ENCODE measurements at regions not wholly inside any gene's neighbourhood (a gene's known extent, or its start where the extent isn't known, plus 50 kb on each side); places are given as distances from the start of the nearest gene placed in this dataset.

DNA sequence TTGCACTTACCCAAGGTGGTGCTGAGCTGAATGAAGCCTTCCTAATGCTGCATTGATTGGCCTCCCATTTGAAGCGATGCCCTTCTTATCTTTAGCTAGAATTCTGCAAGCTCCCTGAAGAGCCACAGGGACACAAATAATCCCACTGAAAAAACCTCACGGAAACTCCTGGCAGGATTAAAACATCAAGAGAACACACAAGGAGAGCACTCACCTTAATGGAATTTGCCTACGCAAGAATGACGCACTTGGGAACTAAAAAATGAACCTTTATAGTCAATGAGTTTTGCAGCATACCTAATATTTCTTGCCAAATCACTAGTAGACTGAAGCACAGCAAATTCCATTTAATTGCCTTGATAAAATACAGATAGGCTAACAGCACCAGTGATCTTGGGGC is 232.8 kb upstream of the UBASH3B start:
- H3K27me3 ChIP-seq (ENCODE audit: control insufficient read depth in 4 of 4, insufficient read depth in 4 of 4, low read length in 3 of 4) = no peaks in the 10 kb centered on the region
- no peak for DNase-seq (ENCODE audit: low spot score)
- no peak for TF ChIP-seq HNF4A (conservative IDR thresholded peaks at IDR 0.05)
- TF ChIP-seq FOXA1 (IDR thresholded peaks at IDR 0.05) = no peak
- no peak for TF ChIP-seq TAF1 (conservative IDR thresholded peaks at IDR 0.05)
- TF ChIP-seq RAD21 (IDR thresholded peaks at IDR 0.05) = no peak
- TF ChIP-seq, protein P1, sequence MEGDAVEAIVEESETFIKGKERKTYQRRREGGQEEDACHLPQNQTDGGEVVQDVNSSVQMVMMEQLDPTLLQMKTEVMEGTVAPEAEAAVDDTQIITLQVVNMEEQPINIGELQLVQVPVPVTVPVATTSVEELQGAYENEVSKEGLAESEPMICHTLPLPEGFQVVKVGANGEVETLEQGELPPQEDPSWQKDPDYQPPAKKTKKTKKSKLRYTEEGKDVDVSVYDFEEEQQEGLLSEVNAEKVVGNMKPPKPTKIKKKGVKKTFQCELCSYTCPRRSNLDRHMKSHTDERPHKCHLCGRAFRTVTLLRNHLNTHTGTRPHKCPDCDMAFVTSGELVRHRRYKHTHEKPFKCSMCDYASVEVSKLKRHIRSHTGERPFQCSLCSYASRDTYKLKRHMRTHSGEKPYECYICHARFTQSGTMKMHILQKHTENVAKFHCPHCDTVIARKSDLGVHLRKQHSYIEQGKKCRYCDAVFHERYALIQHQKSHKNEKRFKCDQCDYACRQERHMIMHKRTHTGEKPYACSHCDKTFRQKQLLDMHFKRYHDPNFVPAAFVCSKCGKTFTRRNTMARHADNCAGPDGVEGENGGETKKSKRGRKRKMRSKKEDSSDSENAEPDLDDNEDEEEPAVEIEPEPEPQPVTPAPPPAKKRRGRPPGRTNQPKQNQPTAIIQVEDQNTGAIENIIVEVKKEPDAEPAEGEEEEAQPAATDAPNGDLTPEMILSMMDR (IDR thresholded peaks at IDR 0.05; ENCODE audit: low read depth, low read length, missing input control) = no peak
- TF ChIP-seq FOXA2 (IDR thresholded peaks at IDR 0.05) = no peak
- no peak for TF ChIP-seq HNF4G (IDR thresholded peaks at IDR 0.05)
- no peak for TF ChIP-seq GABPA (IDR thresholded peaks at IDR 0.05 in 1 of 2, conservative IDR thresholded peaks at IDR 0.05 in 1 of 2)
- TF ChIP-seq SP1 (IDR thresholded peaks at IDR 0.05) = no peak
- TF ChIP-seq, protein P2, sequence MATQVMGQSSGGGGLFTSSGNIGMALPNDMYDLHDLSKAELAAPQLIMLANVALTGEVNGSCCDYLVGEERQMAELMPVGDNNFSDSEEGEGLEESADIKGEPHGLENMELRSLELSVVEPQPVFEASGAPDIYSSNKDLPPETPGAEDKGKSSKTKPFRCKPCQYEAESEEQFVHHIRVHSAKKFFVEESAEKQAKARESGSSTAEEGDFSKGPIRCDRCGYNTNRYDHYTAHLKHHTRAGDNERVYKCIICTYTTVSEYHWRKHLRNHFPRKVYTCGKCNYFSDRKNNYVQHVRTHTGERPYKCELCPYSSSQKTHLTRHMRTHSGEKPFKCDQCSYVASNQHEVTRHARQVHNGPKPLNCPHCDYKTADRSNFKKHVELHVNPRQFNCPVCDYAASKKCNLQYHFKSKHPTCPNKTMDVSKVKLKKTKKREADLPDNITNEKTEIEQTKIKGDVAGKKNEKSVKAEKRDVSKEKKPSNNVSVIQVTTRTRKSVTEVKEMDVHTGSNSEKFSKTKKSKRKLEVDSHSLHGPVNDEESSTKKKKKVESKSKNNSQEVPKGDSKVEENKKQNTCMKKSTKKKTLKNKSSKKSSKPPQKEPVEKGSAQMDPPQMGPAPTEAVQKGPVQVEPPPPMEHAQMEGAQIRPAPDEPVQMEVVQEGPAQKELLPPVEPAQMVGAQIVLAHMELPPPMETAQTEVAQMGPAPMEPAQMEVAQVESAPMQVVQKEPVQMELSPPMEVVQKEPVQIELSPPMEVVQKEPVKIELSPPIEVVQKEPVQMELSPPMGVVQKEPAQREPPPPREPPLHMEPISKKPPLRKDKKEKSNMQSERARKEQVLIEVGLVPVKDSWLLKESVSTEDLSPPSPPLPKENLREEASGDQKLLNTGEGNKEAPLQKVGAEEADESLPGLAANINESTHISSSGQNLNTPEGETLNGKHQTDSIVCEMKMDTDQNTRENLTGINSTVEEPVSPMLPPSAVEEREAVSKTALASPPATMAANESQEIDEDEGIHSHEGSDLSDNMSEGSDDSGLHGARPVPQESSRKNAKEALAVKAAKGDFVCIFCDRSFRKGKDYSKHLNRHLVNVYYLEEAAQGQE (IDR thresholded peaks at IDR 0.05) = no peak
- TF ChIP-seq EGR1 (IDR thresholded peaks at IDR 0.05; ENCODE audit: low read depth in 2 of 2) = no peak
- TF ChIP-seq YY1 (IDR thresholded peaks at IDR 0.05) = no peak
- no peak for TF ChIP-seq RXRA (IDR thresholded peaks at IDR 0.05)
- no peak for TF ChIP-seq JUND (IDR thresholded peaks at IDR 0.05)
- TF ChIP-seq, protein P3, sequence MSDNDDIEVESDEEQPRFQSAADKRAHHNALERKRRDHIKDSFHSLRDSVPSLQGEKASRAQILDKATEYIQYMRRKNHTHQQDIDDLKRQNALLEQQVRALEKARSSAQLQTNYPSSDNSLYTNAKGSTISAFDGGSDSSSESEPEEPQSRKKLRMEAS (IDR thresholded peaks at IDR 0.05) = no peak
- no peak overlapping the region for H3K4me3 ChIP-seq (ENCODE audit: low read depth in 1 of 3, low read length in 3 of 3)
- no peak overlapping the region for H3K9ac ChIP-seq (ENCODE audit: low read depth in 1 of 2, low read length in 2 of 2)
- H3K9me3 ChIP-seq (ENCODE audit: control insufficient read depth in 4 of 4, low read length in 3 of 4) = no peaks in the 10 kb centered on the region
- WGBS = 94% methylated on average over 4 of the region's 4 CpGs
- H3K27ac ChIP-seq (ENCODE audit: low read depth in 1 of 2, low read length in 2 of 2) = no peak overlapping the region
- H3K36me3 ChIP-seq (ENCODE audit: control insufficient read depth in 4 of 4, insufficient read depth in 3 of 4, low read depth in 1 of 4, low read length in 3 of 4) = no peaks in the 10 kb centered on the region
- H3K4me1 ChIP-seq (ENCODE audit: control insufficient read depth in 4 of 4, insufficient read depth in 4 of 4, low read length in 3 of 4) = peaks cover 0 to 6% (median 2%) of the 10 kb centered on the region in 4 donors

DNA sequence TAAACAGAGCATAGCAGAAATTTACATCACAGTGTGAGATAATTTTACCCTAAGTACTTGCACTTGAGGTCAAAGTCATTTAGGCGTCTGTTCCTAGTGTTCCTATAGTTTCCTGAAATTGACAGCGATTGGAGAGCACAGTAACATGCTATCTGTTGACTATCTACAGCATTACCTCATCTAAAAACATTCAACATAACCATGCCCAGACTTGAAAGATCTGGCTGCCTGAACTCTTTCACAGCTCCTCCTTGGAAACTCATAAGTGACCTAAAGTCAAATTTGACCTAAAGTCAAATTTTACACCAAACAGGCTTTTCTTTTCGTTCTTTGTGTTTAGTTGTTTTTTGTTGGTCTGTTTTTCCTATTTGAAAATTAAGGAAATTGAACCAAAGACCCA is 233.8 kb upstream of the UBASH3B start:
- no peak for DNase-seq (ENCODE audit: low spot score)
- no peaks in the 10 kb centered on the region for H3K36me3 ChIP-seq (ENCODE audit: control insufficient read depth in 4 of 4, insufficient read depth in 3 of 4, low read depth in 1 of 4, low read length in 3 of 4)
- no peak overlapping the region for H3K4me3 ChIP-seq (ENCODE audit: low read depth in 1 of 3, low read length in 3 of 3)
- peaks cover 0 to 6% (median 2%) of the 10 kb centered on the region in 4 donors for H3K4me1 ChIP-seq (ENCODE audit: control insufficient read depth in 4 of 4, insufficient read depth in 4 of 4, low read length in 3 of 4)
- no peaks in the 10 kb centered on the region for H3K9me3 ChIP-seq (ENCODE audit: control insufficient read depth in 4 of 4, low read length in 3 of 4)
- no peak overlapping the region for H3K9ac ChIP-seq (ENCODE audit: low read depth in 1 of 2, low read length in 2 of 2)
- H3K27ac ChIP-seq (ENCODE audit: low read depth in 1 of 2, low read length in 2 of 2) = no peak overlapping the region
- 83% methylated on average over 3 of the region's 3 CpGs for WGBS
- no peaks in the 10 kb centered on the region for H3K27me3 ChIP-seq (ENCODE audit: control insufficient read depth in 4 of 4, insufficient read depth in 4 of 4, low read length in 3 of 4)
- no peak for TF ChIP-seq EGR1 (IDR thresholded peaks at IDR 0.05; ENCODE audit: low read depth in 2 of 2)
- TF ChIP-seq, protein P2 (IDR thresholded peaks at IDR 0.05) = no peak
- TF ChIP-seq, protein P4, sequence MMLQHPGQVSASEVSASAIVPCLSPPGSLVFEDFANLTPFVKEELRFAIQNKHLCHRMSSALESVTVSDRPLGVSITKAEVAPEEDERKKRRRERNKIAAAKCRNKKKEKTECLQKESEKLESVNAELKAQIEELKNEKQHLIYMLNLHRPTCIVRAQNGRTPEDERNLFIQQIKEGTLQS (IDR thresholded peaks at IDR 0.05) = no peak
- no peak for TF ChIP-seq JUND (IDR thresholded peaks at IDR 0.05)
